Endothelial cell of hepatic sinusoid (primary cell): ENCODE measurements at regions not wholly inside any gene's neighbourhood (a gene's known extent, or its start where the extent isn't known, plus 50 kb on each side); places are given as distances from the start of the nearest gene placed in this dataset.

Source experiments
- in situ Hi-C: cut with HindIII; loops from 2 replicates; pipeline ENCODE4 v1.10.0; 2017; ENCODE audit warnings: low sequenced_read_pairs

DNA sequence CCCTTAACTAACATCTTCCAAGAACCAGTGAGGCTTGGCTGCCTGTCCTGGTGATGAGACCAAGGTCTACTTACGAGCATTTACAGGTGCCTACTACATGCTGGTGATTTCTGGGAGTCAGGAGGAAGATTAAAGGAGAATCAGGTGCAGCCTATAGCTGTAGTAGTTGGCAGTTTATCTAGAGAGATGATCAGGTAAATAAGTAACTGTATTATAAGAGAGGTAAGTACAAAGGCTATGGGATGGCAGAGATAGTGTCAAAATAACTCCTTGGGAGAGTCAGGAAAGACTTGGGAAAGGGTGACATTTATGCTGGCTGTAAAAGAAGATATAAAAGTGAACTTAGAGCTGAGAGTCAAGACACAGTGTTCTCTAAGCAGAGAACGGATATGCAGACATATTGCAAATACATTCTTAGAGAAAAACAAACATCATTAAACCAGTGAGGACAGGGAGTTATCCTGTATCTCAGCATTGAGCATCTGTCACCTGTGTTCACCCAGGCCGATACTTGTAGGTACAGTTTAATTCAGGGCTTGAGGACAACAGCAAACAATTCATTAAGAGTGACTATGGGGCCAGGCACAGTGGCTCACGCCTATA lies 49.7 kb upstream of the ACP3 start:
- in situ Hi-C loops, result no loop called here
